Fibroblast of skin of left quadriceps (primary cell): ENCODE measurements at regions not wholly inside any gene's neighbourhood (a gene's known extent, or its start where the extent isn't known, plus 50 kb on each side); places are given as distances from the start of the nearest gene placed in this dataset.

Experiments used
- DNase-seq, 2 experiments: peaks; one replicate each; pipeline ENCODE4 v3.0.0-alpha.2; 2013; ENCODE audit warnings: low read depth in 2 of 2

DNA sequence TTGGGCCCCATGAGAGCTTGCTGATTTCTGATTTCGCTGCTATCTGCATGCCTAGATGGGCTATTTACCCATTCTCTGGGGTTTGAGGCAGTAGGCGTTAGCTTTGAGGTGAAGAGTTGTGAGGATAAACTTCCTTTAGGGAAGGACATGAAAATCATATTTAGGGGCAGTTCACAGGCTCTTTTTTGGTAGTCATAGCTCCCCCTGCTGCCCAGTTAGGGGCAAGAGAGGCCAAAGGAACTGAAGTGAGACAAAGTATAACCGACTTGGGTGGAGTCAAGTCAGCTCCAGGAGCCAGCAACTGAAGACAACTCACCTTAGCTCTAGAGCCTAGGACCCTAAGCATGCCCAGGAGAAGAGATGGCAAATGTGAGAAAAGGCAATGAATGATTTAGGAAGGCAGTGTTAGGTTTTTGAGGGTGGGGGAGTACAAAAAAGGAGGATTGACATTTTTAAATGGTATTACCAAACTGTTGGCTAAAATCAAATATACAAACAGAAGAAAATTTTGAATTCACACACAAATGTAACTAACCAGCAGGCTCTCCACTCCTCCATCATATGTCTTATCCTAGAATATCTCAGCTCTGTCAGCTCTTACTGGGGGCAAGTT lies 625.2 kb downstream of the LMO4 start:
- DNase-seq, result peak; percentile 64 to 68

DNA sequence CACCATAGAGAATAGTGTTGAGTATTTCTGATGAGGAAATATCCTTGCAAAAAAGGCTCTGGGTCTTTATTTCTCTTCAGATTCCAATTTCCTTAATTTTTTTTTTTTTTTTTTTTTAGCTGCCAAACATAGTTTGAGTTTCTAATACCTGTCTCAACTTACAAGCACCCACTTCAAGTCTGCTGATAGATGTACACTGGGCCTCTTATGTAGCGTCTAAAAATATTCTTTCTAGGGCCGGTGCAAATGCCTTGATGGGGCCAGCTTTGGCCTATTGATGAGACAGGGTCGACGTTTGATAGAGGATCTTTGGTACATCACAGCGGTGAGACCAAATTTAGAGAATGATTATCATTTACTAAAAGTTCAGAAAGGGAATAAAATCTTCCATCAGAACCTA lies 626.4 kb downstream of the LMO4 start:
- DNase-seq, result no peak

DNA sequence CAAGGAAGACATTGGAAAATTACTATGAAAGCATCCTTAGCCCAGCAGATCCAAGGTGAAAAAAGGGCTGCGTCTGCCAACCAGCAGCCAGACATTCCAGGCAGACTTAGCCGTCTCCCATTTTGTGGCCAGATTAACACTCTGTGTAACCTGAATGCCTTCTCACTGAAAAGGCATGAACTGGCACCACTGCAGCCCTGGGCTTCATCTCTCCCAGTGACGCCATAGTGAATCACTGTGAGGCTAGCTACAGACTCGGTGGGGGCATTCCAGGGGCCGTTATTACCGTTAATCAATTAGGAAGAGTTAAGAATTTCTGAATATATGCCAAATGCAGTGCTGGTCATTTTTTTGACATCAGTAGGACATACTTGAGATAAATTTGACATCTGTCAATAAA lies 627.4 kb downstream of the LMO4 start:
- peak; percentile 94 for DNase-seq

DNA sequence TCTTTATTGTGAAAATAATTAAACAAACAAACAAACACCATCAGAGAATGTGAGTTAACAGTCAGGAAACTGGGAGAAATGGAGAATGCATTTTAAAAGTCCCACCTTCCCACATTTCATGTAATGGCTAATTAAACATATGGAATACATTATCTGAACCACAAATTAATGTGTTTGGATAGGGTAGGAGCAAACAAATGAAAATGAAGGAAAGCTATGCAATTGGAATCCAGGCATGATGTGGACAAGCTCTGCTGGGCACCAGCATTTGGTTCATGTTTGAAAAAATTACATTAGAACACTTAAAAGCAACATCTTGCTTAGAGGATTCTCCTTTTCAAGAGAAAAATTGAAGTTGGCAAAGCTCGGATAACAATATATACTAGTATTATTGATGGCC lies 628.1 kb downstream of the LMO4 start:
- DNase-seq, result peak; percentile 67 to 69

DNA sequence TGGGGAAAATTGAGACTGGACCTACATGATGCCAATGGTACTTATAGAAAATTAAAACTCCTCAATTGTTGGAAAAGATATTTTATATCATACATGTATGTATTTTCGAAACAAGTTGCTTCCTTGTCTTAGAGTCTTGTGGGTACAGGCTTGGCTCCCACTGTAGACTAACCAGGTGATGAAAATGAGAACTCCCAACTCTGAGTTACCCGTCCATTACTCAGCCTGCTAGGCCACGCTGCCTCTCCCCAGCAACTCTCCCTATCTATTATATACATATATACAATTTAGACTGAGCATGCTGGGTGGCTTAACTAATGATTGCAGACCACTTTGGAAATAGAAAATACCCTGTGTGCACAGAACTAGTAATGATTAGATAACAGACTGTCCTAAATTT lies 628.7 kb downstream of the LMO4 start:
- no peak for DNase-seq

DNA sequence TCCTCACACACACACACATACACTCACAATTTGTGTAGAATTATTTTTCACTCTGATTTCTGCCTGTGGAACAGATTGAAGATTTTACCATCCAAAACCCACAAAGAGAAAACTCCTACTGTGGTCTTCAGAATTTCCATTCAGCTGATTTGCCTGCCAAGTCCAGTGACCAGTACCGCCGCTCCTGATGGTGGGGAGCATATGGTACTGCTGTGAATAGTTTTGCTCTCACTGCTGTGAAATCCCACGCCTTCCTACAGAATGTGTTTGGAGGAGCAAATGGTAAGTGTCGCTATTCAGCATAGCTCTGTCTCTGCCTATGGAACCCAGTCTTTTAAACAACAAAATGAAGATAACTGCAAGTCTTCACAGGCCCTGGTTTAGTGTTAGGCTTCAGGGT lies 629.5 kb downstream of the LMO4 start:
- DNase-seq, result no peak

DNA sequence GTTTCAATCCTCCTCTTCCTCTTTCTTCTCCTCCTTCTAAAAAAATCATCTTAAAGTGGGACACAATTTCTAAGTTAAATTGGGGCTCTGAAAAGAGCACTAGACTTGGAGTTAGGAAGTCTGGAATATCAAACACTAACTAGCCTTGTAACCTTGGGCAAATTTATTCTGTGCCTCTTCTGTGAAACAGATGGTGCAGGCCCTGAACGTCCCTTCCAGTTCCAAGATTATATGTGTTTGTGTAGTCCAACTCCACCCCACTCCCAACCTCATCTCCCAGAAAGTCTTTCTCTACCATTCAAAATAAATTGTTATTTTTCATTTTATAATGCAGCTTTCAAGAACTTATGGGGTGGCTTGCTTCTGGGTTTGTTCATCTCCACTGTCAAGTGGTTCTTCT lies 630.0 kb downstream of the LMO4 start:
- no peak for DNase-seq

DNA sequence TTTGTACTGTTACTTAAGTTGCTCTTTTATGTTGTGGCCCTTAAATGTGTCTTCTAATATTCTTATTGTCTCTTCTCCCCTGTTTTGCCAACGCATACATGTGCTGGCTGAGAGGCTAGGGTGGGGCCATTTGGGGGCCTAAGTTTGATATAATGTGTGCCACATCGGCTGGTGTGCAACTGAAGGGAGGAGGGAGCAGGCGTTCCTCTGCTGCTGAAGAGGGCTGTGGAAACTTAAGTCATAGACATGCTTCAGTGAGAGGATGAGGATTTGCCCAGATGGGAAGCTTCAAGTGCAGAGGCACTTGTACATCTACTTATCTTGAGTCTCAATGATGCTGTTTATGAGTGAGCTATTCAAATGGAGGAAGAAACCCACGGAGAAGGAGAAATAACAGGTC lies 630.6 kb downstream of the LMO4 start:
- no peak for DNase-seq

DNA sequence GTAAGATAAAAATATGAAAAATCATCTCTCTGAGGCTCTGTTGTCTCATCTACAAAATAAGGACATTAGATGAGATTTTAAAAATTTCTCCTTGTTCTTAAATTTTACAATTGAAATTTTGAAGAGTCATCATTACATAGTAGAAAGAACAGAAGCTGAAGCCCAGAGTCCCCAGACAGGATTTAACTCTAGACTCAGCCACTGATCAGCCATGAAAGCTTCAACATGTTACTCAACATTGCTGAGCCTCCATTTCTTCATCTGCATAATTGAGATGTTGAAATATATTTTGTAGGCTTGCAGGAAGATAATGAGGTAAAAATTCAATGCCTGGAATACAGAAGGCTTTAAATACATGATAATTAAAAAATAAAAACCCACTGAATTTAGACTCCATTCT lies 633.3 kb downstream of the LMO4 start:
- no peak for DNase-seq

DNA sequence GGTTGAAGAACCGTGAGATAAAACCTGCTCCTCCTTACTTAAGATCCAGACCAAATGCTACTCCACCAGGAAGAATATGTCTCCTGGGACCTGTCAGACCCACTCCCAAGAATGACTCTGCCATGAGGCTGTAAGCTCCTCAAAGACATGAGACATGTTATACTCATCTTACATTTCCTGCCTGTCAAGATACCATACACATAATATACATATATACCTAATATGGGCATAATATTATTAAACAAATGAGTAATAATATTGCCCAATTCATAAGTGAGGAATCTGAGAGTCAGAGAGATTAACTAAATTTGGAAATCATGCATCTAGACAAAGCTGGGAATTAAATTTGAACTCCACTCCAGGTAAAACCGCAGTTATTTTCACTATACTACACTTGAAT lies 634.9 kb downstream of the LMO4 start:
- DNase-seq, result peak; percentile 75 to 76

DNA sequence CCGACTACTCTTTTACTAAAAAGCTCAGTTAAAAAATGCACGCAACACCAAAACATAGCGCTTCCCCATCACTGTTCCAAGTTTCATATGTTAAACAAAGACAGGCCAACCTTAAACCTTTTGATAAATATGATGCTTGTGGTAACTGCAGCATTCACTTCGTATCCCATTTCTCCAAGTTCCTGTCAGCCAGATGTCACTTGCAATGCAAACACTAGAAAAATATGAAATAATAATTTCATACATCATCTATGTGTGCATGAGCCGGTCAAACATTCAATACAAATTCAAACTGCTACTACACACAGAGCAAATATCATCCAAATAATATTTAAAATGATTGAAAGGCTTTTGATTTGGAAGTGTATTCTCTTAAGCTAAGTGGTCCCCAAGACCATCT lies 636.5 kb downstream of the LMO4 start:
- DNase-seq, result no peak

DNA sequence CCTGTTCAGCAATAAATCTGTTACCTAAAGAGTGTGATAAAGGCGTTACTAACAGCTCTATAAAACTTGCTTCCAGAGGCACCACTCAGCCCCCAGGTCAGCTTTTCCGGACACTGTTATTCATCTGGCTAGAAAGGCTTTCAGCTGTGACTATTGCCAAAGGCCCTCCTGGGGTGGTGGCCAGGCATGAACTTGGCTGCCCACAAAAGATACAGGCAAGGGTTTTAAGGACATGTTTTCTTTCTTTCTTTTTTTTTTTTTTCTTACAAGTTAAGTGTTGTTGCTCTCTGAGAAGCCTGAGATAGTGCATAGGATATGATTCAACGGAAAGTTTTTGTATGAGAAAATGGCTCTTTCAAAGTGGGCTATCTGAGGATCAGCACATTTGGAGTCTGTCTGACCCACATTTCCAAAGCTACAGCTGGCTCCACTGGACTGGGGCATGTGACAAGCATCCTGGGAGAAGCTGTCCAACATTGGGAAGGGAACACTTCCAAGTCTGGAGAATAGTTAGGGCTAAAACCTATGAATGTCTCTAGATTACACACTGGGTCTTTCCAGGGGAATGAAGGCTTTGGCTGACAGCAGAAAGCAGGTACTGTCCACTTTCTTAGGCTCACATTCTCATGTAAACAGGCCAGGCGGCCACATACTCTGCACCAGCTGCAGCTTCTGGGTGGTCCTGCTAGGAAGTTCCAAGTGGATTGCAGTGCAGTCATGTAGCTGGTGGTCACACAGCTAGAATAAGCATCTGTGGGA lies 639.7 kb downstream of the LMO4 start:
- no peak for DNase-seq

DNA sequence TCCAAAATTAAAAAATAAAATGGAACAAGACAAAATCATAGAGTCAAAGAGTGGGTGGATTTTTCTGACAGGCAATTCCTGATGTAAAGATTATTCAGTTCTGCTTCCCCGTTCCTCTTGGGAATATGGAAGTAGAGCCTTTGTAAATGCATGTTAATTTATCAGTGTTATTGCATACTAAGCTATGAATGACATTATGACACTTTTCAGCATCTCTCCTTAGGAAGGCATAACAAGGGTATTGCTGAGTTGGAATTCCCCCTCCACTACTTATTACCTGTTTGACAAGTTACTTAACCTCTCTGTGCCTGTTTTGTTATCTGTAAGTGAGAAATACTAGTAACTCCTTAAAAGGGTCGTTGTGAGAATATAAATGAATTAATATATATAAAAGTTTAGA lies 640.4 kb downstream of the LMO4 start:
- DNase-seq, result no peak

DNA sequence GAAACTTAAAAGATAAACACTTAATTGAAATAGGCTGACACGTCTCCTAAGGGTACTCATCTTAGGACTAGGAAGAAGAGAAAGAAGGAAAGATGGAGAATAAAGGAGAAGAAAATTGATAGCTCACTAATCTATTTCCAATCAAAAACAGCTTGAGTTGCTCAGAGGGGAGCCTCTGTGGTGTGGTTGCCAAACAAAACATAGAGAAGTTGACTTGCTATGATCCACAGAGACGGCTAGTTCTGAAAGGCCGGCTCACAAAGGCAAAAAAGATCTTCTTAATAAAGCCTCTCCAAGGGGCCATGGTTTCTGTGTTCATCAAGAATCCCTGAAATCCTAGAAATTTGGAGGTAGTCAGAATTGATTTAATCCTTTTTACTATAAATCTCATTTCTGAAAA lies 644.1 kb downstream of the LMO4 start:
- no peak for DNase-seq

DNA sequence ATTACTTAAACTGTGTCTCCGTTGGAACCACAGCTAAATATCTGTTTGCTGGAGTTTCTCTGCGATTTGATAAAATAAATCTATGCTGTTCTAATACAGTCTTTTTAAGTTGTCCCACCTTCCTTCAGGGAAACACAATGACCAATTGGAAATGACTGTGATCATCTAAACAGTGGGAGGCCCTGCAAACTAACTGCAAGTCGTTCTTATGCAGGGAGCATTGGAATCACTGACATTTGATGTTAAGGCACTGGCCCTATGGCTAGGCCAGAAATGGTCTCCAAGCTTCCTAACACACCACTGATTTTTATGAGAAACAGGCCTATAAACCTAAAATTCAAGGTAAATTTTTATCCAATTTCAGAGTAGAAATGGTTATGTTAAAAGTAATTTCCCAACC lies 645.2 kb downstream of the LMO4 start:
- DNase-seq, result no peak

DNA sequence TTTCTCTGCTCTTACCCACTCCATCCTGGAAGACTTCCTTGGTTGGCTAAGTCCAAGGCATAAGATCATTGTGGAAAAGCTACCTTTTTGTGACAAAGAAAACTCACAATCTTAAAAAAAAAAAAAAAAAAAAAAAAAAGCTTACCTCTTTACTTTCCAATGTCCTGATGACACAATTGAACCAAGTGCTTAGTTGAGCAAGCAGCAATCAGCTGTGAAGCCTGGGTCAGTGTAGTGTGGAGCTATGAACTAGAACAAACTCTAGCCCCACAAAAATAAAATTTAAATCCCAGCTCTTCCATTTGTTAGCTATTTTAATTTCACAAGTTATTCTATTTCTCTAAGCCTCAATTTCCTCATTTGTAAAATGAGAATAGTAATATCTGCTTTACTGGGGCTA lies 647.6 kb downstream of the LMO4 start:
- DNase-seq, result no peak

DNA sequence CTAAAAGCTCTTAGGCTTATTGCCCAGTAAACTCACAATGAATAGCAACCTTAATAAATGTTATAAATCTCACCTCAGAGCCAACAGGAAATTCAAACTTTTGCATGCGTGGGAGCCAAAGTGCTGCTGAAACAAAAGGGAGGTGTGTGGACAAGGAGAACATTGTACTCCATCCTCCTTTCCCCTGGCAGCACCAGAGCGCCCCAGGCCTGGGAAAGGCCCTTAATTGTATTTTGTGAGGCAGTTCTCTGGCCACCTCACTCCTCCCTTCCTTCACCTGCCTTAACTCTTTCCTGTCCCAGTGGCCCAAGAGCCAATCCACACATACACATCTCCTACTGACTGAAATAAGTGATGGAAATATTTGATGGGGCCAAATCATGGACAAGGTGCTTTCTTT lies 648.5 kb downstream of the LMO4 start:
- DNase-seq, result no peak

DNA sequence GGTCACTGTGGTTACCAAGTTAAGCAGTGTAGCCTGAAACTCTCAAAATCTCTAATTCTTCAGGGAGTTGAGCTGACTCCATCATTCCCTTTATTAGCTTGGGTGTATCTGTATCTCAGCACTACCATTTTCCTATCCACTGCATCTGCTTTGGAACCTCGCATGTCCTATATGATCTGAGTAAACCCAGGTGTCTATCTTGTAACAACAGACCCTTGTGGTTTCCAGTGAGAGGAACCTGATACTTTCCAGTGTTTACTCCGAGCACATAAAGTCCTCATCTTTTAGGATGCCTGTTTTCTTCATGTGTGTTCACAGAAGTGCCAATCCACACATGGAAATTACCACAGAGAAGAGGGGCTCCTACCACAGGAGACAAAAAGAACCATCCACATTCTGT lies 650.4 kb downstream of the LMO4 start:
- DNase-seq, result no peak

DNA sequence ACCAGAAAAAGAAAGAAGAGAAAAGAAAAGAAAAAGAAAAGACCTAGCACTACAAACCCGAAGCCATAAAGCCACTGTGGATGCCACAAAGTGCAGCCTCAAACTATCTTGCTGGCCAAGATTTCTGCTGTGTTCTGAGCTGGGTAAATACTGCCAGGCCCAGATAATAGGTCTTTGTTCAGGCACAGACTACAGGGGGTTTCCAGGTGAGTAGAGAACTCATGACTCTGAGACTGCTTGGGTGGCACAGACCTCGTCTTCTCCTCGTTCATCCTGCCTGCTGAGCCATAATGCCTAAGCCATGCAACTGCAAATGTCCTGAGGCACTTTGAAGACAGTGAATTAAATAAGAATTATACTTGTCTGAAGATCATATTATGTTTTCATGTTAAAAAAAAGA lies 651.8 kb downstream of the LMO4 start:
- DNase-seq, result no peak

DNA sequence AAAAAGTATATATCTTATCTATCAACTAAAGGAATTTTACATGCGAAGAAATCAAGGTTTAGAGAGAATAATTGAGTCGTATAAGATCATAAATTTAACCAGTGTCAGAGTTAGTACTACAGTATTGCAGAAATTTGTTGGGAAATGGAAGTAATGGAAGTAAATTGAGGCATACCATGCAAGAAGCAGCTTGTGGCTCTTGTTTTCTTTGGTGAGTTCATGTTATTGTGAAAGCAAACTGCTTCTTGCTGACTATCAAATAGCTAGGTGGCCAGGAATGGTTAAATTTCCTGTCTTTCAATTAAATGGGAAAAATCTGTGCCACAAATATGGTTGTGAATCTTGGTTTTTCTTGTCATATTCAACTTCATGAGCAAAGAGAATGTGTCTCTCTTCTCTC lies 652.7 kb downstream of the LMO4 start:
- DNase-seq, result no peak

DNA sequence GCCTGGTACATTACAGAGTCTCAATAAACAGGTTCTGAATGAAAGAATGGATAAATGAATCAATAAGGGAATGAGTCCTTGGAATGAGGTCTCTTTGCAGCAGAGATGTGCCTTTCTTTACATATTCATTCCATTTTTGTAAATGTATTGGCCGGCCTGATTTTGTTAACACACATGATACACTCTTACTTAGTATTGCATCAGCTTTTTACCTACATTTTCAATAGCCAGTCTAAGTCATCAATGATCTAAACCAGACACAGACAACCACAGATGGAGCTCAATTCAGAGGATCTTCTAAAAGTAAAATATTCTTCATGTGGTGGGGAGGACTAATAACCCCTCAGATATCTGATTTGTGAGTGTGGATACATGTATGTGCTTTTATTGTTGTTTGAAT lies 653.1 kb downstream of the LMO4 start:
- no peak for DNase-seq

DNA sequence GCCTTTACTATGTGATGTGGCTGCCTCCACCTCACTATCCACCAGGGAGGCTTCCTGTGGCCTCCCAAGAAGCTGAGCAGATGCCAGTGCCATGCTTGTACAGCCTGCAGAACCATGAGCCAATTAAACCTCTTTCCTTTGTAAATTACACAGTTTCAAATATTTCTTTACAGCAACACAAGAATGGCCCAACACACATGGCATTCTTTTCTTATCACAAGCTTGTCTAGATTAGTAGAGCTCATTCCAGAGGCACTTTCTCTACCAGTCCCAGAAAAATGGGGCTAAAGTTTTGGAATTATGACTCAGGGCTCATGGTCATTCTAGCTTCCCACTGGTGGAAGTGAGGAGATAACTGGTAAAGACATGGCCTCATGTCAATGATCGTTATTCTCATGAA lies 655.2 kb downstream of the LMO4 start:
- DNase-seq, result no peak

DNA sequence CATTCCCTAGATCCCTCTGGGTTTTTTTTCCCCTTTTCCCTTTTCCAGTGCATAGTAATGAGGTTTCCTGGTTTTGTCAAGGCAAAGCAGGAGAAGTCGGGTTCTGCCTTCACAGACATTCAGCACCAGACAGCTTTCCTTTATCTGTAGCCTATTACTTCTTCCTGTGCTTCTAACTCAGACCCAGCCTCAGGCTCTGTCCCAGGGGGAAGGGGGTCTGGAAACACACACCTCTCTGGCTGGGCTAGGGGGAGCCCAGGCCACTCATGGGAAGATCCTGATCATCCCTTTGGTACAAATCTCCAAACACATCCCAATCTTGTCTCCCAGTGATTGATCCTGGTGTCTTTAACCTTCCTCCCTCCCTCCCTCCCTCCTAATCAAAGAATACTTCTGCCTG lies 656.4 kb downstream of the LMO4 start:
- DNase-seq, result no peak
